NOMO-1 (cell line): ENCODE measurements at regions not wholly inside any gene's neighbourhood (a gene's known extent, or its start where the extent isn't known, plus 50 kb on each side); places are given as distances from the start of the nearest gene placed in this dataset.
"Not testable (repeated sequence)": the region's sequence is repeated elsewhere in the genome, so short reads cannot be mapped to it uniquely, and the experiment has no call there.

Experiments
- DNase-seq, 2 experiments: peaks; one replicate each; lab custom pipeline; 2025; ENCODE audit not compliant: unreplicated experiment in 2 of 2; lab: John Stamatoyannopoulos, UW

DNA sequence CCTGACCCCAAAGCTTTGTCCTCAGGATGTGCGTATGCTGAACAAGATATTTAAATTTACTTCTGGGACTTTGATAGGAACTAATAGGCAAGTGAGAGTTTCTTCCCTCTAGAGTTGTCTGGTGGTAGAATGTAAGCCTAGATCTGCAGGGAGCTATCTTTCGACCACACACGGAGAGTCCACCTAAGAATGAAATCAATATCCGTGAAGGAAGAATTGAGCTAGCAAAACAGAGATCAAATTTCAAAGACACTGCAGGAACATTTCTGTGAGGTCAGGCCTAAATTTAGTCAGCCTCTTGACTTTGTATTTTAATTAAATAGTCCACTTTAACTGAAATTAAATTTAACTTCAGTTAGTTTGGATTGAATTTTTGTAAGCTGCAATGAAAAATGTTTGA is 871.3 kb downstream of the RAB28 start:
- DNase-seq = no peak

GRCh38 chr4:12609212-12609875 is 874.8 kb downstream of the RAB28 start:
- DNase-seq = not testable (repeated sequence)

DNA sequence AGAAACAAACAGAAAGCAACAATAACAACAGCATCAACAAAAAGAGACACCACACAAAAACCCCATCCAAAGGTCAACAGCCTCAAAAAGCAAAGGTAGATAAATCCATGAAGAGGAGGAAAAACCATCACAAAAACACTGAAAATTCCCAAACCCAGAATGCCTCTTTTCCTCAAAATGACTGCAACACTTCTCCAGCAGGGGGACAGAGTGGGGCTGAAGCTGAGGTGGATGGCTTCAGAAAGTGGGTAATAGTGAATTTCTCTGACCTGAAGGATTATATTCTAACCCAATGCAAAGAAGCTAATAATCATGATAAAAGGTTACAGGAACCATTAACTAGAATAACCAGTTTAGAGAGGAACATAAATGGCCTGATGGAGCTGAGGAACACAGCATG is 888.2 kb downstream of the RAB28 start:
- DNase-seq = no peak

DNA sequence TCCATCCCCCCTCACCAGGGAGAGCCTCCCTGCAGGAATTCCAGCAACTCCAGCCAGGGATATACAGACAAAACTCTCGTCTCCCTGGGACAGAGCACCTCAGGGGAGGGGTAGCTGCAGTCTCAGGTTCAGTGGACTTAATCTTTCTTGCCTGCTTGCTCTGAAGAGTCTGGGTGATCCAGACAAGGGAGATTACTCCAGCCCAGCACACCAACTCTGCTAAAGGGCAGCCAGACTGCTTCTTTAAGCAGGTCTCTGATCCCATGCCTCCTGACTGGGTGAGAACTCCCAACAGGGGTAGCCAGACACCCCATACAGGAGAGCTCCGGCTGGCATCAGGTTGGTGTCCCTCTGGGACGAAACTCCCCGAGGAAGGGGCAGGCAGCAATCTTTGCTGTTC is 888.7 kb downstream of the RAB28 start:
- DNase-seq = no peak

GRCh38 chr4:12588582-12588981 is 895.6 kb downstream of the RAB28 start:
- DNase-seq = no peak

GRCh38 chr4:12586242-12587006 is 897.7 kb downstream of the RAB28 start:
- DNase-seq = no peak

DNA sequence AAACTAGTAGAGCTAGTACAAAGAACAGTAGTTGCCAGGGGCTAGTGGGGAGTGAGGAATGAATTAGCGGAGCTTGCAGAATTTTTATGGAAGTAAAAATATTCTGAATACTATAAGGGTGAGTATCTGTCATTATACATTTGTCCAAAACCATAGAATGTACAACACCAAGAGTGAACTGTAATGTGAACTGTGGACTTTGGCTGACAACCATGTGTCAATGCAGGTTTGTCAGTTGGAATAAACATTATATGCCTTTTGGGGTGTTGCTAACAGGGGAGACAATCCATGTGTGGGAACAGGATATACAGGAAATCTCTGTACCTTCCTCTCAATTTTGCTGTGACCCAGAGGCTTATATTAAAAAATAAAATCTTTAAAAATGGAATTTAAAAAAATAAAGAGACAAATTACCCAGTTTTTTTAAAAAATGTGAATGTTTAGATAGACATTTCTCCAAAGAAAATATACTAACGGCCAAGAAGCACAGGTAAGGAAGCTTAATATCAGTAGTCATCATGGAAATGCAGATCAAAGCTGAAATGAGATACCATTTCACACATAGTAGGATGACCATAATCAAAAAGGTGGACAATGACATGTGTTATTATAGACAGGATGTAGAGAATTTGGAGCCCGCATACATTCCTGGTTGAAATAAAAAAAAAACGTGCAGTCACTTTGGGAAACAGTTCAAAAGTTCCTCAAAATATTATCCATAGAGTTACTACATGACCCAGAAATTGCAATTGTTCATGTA is 899.8 kb downstream of the RAB28 start:
- DNase-seq = no peak

GRCh38 chr4:12583275-12583674 is 900.9 kb downstream of the RAB28 start:
- no peak for DNase-seq

- no peak for DNase-seq
Measured at GRCh38 chr4:12580787-12581186, 903.4 kb downstream of the RAB28 start.

DNA sequence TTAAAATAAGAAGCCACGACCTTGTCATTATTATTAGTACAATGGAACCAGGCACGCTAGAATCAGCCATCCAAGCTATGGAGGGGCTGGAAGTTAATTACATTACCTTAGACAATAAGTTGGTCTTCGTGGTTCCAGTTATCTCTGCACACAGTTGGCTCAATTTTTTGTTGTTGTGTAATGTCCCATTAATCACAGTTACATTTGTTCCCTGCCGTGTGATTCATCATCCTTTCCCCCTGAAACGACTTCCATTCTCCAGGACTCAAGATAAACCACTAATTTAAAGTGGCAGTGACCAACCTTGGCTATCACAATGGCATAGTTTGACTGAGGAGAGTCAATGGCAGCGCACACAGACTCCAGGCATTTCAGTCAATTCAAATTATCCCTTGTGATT is 905.0 kb downstream of the RAB28 start:
- DNase-seq = no peak

GRCh38 chr4:12576409-12576808 is 907.7 kb downstream of the RAB28 start:
- no peak for DNase-seq

GRCh38 chr4:12573716-12574115 is 910.4 kb downstream of the RAB28 start:
- DNase-seq = no peak

DNA sequence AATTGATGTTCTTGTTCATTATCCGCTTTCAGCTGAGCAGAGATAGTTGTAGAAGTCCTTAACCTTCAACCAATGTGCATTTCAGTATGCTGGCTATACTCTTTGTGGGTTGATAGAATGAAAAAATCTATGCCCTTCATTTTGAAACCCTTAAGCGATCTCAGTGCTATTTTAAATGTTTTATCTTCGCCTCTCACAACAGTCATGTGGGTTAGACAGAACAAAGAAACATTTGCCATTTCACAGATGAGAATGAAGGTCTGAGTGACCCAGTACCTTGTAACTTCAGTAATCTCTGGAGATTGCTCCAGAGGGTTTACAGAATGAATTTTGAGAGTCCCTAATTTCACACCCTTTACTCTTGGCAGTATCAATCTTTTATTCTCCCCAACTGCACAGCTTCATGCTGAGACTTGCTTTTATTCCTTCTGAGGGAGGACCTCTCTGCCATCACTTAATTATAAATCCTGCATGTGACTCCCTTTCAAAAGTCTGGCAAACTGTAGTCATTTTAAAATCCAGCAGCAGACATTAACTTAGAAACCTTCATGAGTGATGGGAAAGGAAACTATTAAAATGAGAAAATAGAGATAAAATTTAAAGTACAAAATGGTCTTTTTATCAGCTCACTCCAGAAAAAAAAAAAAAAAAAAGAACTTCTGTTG is 921.5 kb downstream of the RAB28 start:
- no peak for DNase-seq

DNA sequence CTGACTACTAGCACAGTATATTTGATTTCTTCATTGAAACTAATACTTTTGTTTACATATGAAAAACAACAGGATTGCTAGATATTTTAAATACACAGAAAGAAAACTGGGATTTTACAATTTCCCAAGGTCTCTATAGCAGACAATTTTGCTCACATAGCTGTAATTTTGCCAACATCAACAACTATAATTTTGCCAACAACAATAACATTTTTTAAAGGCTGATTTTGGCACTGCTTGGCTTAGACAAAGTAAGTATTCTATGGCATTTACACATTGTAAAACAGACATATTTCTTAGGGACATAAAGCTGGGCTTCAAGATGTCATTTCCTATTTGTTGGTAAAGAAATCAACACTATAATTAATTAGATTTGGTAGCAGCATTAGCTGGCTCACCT is 922.1 kb downstream of the RAB28 start:
- DNase-seq = no peak

DNA sequence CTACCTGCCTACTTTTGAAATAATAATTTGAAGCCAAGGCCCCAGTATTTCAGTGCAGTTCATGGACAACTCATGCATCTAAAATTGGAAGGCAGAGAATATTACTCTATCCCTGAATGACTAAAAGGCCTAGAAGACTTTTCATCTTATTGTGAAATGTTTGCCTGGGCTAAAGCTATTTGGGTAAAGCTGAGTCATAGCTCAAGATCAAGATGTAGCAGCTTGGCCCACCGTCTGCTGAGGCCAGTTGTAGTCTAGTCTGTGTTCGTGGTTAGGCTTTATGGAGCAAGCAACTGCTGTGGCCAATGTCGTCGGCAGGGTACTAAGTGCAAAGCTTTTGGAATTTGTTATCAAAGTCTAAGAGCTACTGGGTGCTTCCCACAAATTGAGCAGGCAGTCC is 929.1 kb downstream of the RAB28 start:
- DNase-seq = peak in 1 of 2 experiments; percentile 1

GRCh38 chr4:12548678-12549077 is 935.5 kb downstream of the RAB28 start:
- no peak for DNase-seq

GRCh38 chr4:12545812-12546211 is 938.3 kb downstream of the RAB28 start:
- DNase-seq = no peak

DNA sequence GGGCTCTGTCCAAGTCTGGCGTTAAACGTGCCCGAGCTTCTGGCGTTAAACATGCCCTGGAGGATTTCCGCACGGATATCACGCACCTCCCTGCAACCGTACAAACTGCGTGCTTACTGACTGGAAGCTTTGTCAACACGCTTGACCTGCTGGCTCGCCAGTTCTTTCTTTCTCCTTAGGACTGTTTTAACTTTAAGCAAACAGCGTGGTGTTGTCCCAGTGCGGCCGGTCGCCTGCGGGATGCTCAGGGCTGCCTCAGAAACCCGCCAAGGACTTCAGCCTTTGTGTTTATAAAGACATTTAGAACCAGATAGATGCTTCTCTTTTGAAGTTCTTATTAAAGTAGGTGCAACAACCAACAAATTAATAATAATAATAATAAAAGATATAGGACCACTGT is 946.0 kb downstream of the RAB28 start:
- DNase-seq = no peak

DNA sequence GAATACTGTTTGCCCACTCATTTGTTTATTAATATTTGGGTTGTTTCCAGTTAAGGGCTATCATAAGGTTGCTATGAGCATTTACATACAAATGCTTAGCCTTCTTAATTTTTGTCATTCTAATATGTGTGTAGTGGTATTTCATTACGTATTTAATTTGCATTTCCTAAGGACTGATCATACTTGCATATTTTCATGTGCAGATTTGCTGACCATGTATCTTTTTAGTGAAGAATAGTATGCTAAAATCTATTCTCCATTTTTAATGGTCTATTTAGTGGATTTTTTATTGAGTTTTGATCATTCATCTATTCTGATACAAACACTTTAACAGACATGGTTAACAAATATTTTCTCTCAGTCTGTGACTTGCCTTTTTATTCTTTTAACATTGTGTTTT is 949.5 kb downstream of the RAB28 start:
- no peak for DNase-seq

GRCh38 chr4:12519426-12519825 is 964.7 kb downstream of the RAB28 start:
- no peak for DNase-seq

GRCh38 chr4:12507868-12508481 is 976.2 kb downstream of the RAB28 start:
- DNase-seq = no peak
